ENCODE measurements at regions not wholly inside any gene's neighbourhood (a gene's known extent, or its start where the extent isn't known, plus 50 kb on each side); places are given as distances from the start of the nearest gene placed in this dataset.

DNA sequence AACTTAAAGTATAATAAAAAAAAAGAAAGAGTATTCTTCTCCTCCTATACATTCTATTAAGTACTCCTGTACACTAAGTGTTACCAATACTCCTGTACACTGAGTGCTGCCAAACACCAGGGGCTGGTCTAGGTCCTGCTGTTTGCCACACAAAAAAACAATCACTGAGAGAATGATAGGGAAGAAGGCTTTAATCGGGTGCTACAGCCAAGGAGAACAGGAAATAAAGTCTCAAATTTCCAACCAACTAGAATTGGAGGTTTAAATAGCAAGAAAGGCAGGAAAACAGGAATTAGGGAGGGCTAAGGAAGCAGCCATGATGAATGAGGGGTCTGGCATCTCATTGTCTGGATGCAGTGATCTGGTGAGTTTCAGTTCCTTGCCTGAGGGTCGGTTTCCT lies 239.8 kb downstream of the ZNF674 start:
- DNase-seq (ENCODE audit: low read depth in 2 of 2), result no peak

DNA sequence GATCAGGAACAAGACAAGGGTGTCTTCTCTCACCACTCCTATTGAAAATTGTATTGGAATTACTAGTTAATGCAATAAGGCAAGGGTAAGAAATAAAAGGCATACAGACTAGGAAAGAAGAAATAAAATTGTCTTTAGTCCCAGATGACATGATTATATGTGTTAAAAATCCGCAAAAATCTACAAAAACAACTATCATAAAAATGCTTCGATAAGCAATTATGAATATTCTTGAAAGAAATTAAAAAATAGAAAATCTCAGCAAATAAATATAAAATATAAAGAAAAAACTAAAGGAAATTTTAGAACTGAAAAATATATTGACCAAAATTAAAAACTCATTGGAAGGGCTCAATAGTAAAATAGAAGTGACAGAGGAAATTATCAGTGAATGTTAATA lies 243.3 kb downstream of the ZNF674 start:
- no peak for DNase-seq (ENCODE audit: low read depth in 2 of 2)

DNA sequence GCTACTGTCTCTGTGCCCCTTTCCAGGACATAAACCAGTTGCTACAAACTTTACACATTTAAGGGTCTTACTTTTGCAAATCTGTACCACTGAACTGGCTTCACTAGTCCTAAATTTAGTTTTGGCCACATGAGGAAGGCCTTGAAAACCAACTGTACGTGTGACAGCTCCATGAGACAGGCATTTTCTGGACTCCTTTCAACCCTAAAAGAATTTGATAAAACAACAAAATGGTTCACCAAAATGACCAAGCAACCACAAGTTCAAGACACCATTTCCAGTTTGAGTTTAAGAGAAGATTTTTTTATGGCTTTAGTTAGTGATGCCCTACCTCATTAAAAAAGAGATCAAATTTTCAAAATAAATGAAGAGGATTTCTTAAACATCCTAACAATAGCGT lies 246.4 kb downstream of the ZNF674 start:
- DNase-seq (ENCODE audit: low read depth in 2 of 2), result no peak

DNA sequence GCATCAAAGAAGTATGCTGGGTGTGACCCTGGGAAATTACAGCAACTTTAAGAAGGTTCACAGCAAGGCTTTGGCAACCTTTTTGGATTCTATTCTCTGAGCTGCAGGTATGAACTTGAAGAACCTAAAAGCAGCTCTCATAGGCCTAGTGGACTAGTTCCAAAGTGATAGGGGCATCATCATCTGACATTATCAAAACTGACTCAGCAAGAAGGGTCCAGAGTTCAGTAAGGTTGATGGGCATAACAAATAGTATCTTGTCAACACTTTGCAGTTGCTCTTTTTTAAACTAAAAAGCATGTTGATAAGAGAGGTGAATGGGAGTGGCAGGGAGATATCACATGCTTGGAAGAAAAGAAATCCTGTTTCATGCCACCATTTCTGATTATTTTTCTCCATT lies 249.3 kb downstream of the ZNF674 start:
- DNase-seq (ENCODE audit: low read depth in 2 of 2), result no peak

DNA sequence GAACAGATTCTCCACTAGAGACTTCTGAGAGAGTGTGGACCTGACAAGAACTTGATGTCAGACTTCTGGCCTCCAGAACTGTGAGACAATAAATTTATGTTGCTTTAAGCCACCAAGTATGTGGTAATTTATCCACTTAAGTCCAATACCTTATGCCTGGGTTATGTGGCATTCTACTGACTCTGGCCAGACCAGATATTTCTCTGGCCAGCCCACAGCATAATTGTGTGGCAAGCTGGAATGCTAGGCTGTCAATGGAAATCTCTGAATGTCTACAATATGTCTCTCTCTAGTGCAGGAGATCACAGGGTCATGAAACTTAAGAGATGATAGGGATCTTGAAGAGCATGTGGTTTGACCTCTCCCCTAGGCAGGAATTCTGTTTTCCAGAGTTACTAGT lies 251.0 kb downstream of the ZNF674 start:
- DNase-seq (ENCODE audit: low read depth in 2 of 2), result no peak

DNA sequence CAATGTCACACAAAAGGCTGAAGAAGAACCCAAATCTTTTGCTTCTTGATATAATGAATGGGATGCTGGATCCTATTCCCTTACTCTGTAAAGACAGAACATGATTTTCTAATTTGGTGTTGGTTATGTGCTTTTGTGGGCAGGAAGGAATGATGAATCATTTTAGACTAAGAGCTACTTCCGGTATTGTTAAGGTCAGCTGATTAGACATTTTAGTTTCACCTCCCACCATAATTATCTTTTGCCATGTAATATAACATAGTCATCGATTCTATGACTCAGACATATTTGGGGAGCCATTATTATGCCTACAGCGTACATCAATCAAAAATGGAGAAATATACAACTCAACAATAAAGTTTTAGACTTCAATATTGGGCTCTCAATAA lies 265.3 kb downstream of the ZNF674 start:
- DNase-seq (ENCODE audit: low read depth in 2 of 2), result peak in 1 of 2 donors; percentile 47

DNA sequence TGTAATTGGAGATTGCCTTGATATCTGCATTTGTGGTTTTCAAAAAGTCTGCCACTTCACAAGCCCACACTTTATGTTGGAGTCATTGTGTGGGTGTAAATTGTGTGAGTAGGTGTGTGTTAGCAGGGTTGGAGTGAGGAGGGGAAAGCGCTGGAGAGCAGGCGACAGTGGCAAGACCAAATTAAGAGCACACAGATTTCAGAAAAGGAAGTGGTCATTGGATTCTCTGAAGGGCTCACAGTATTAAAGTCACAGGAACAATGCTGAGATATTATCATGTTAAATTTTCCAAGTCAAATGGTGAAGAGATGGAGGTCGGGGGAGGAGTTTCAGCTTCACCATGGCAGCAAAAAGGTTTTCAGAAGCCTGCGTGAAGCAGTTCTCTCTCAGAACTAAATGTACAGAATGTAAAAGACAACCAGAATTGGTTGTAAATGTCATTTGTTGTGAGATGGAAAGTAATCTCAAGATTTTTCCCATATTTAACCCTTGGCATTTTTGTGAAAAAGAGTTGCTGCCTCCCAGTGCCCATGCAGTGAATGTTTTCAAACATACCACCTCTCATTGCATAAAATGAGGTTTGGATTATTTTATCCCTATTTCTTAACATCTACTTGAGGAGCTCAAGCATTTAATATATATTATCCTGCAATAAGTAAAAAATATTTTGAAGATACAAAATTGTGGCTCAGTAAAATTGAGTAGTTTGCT lies 265.9 kb downstream of the ZNF674 start:
- no peak for DNase-seq (ENCODE audit: low read depth in 2 of 2)

DNA sequence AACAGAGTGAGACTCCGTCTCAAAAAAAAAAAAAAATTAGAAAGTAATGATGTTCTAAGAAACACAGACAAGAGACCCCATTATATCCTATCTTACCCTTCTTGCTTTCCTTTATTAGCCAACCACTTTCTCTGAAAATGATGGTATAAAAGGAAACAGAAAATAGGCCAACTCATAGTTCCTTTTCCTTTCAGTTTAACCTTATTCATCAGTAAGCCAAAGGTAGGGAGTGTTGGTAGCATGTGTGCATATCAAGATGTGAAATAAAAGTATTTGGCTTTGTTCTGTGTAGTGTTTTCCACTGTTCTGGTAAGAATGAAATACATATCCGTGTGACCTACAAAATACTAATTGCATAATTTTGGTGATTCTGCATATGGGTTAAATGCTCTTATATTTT lies 266.6 kb downstream of the ZNF674 start:
- no peak for DNase-seq (ENCODE audit: low read depth in 2 of 2)

DNA sequence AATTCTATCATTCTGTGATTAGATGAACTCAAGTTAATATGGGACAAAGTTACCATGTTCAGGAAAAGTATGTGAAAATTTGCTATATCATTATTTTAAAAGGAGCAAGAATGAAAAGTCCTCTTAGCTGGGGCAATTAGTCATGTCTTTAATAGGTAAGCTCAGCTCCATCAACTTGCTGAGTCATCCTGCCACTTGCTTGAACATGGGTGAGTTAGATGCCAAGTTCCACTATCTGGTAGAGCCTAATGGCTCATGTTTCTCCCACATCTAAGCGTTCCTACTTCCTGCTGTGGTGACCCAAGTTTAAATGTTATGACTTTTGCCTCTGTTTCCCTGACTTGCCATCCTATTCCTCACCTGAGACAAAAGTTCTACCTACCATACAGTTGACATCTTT lies 276.8 kb downstream of the ZNF674 start:
- peak in 1 of 2 donors; percentile 19 for DNase-seq (ENCODE audit: low read depth in 2 of 2)

DNA sequence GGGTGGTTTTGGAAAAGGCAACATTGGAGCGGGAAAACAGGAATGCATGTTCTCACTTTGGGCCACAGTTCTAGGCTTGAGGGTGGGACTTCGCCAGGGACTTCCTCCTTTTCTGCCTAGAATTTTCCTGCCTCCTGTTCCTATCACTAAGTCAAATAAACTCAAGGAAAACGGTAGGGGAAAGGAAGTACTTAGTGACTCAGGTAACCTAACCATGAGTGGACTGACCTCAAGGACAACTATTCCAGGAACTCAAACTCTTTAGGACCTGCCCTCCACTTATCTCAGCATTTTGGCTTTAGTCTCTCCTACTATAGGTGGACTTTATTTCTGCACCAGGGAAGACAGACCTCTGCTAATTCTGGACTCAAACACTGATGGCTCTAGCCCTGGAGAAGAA lies 281.7 kb downstream of the ZNF674 start:
- DNase-seq (ENCODE audit: low read depth in 2 of 2), result no peak

DNA sequence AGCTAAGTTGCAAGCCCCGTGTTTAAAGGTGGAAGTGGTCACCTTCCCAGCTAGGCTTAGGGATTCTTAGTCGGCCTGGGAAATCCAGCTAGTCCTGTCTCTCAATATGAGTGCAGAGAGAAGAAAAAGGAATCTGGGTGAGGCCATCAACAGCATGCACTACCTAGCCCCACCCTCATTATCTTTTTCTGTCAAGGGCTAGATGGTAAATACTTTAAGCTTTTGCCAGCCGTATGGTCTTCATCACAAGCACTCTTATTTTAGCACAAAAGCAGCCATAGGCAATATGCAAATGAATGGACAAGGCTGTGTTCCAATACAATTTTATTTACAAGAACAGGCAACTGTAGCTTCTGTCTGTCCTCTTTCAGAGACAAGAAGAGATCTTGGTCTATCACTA lies 282.9 kb downstream of the ZNF674 start:
- DNase-seq (ENCODE audit: low read depth in 2 of 2), result no peak

DNA sequence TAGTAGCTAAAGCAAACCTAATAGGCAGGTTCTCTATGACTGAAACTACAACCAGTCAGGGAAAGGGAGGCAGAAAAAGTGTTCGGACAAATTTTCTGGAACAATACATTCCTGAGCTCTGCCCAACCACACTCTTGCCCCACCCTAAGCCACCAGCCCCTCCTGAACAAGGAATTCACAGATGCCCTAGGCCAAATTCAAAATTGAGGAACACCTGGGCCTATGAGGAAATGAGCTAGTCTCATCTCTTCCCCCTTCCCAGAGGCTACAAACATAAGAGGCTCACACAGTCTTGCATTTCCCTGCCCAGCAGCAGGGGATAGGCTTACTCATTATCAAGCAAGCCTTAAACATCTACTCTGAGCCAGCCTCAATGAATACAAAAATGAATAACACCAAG lies 284.7 kb downstream of the ZNF674 start:
- DNase-seq (ENCODE audit: low read depth in 2 of 2), result no peak

DNA sequence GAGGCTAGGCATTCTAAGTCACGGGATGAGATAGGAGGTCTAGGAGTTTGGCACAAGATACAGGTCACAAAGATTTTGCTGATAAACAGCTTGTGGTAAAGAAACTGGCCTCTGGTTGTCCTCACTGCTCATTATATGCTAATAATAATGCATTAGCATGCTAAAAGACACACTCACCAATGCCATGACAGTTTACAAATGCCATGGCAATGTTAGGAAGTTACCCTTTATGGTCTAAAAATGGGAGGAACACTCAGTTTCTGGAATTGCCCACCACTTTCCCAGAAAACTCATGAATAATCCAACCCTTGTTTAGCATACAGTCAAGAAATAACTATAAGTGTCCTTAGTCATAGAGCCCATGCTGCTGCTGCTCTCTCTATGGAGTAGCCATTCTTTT lies 286.9 kb downstream of the ZNF674 start:
- DNase-seq (ENCODE audit: low read depth in 2 of 2), result no peak

DNA sequence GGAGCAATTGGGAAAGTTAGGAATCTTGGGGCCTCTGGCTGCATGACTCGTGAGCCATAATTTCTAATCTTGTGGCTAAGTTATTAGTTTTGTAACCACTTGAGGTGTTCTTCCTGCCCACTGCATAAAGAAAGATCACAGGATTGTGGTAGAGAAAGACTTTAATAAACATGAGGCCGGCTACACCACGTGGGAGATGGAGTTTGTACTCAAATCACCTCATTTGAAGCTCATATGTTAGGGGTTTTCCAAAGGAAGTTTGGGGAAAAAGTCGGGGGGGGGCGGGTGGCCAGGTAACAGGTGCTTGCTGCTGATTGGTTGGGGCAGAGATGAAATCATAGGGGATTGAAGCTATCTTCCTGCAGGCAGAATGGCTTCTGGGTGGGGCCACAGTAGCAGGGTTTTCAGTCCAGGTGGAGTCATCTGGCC lies 287.8 kb downstream of the ZNF674 start:
- no peak for DNase-seq (ENCODE audit: low read depth in 2 of 2)

DNA sequence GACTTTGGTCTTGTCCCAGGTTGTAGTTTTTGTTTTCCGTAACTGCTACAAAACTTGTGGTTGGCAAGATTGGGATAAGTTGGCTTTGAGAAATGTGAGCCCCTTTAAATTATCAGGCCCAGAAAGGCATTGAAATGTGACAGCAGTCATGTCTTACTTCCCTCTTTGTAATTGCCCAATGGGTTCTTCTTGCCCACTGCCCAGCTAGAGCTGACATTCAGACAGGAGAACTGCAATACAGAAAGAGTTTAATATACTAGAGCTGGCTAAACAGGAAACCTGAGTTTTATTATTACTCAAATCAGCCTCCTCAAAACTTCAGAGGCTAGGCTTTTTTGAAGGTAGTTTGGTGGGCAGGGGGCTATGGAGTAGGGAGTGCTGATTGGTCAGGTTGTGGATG lies 288.3 kb downstream of the ZNF674 start:
- no peak for DNase-seq (ENCODE audit: low read depth in 2 of 2)

DNA sequence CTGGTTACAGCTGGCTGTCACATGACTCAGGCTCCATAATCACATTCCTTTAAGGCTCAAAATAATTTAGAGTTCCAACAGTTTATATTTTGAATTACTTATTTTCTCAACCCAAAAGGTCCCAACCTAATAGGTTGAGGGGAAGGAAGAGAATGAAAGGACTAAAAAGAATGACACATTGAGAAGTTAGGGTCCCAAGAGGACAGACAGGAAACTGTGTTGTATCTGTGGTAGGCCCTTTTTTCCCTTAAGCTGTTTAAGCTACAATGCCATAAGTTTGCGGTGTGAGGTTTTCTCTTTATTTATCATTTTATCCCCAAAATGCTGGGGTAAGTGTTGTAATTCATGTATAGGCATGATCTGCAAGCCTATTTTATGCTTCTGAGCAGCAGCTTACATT lies 290.2 kb downstream of the ZNF674 start:
- DNase-seq (ENCODE audit: low read depth in 2 of 2), result peak in 1 of 2 donors; percentile 2

DNA sequence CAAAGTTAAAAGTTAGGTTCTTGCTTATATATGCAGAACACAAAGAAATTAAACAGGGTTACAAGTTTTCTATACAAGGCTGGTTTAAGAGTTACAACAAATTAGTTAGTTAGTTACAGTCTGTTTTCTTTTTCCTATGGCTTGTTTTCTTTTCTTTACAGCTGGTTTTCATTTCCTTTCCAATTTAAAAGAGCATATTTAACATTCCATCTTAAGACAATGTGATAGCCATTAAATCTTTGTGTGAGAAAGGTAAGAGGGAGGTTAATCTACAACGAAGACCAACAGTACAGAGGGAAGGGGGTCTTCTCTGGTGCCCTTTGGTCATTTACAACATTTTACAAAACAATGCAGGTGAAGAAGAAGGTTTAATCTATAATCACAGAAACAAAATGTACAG lies 290.6 kb downstream of the ZNF674 start:
- no peak for DNase-seq (ENCODE audit: low read depth in 2 of 2)

DNA sequence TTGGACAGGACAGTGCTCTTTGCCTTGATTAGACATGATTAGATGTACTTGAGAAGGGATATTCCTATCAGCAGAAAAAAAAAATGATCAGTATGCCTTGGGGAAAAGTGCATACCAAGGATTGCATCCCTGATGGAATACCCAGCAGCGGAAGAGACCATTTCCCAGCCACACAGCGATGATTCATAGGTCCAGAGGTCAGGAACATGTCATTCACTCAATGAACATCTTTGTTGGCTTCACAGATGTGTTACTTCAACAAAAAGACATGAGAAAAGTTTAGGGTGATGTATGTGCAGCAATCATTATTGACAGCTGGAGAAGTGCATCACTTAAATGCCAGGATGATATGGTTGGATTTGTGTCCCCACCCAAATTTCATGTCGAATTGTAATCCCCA lies 293.5 kb downstream of the ZNF674 start:
- DNase-seq (ENCODE audit: low read depth in 2 of 2), result peak in 1 of 2 donors; percentile 12

DNA sequence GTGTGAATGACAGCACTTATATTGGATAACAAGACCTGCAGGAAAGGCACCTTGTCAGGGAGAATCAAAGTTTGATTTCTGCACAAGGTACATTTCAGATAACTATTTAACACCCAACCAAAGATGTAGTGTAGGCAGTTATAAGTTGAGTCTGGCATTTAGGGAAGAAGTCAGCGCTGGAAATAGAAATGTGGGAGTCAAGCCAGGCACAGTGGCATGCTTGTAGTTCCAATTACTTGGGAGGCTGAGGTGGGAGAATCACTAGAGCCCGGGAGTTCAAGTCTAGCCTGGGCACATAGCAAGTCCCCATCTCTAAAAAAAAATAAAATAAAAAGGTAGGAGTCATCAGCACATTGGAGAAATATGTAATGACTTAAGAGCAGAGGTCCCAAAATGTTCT lies 295.1 kb downstream of the ZNF674 start:
- DNase-seq (ENCODE audit: low read depth in 2 of 2), result no peak

DNA sequence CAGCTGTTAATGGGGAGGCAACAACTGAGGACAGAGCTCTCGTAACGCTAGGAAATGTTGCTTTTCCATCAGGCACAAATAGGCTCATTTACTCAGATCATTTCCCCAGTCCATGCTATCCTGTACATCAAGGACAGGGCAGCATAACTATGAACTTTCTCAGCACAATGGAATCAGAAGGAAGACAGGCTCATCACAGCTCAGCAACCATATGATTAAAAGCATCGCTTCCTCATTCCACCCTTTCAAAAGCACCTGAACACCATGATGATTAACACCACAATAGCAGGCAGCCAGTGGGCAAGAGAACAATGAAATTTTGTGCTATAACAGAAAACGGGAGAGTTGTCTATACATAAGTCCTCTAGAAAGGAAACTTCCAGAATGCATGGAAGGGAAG lies 297.8 kb downstream of the ZNF674 start:
- DNase-seq (ENCODE audit: low read depth in 2 of 2), result no peak

DNA sequence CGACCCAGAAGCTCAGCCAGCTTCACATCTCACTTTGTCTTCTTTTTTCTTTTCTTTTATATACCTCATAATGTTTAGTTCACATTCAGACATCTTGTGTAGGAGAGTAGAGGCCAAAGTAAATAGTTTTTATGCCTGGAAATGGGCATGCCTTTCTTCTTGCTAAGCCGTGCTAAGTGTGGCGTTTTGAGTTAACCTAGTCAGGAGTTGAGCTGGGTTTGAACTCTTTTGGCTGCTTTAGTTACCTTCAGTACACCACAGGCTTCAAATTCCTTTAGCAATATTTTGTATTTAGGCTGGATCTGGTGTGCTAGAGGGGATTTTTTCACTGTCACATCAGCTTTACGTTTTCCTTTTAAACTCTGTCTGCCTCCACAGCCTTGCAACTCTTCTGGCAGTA lies 300.8 kb downstream of the ZNF674 start:
- DNase-seq (ENCODE audit: low read depth in 2 of 2), result no peak

DNA sequence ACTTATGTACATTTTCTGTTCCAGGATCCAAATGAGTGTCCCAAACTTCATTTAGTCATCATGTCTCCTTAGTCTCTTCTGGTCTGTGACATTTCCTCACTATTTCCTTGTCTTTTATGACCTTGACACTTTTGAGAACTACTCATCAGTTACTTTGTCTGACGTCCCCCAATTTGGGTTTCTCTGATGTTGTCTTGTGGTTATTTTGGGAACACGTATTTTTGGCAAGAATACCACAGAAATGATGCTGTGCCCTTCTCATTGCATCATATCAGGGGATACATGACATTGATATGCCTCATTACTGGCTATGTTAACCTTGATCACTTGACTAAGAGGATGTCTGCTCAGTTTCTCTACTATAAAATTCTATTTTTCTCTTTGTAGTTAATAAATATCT lies 308.8 kb downstream of the ZNF674 start:
- no peak for DNase-seq (ENCODE audit: low read depth in 2 of 2)

DNA sequence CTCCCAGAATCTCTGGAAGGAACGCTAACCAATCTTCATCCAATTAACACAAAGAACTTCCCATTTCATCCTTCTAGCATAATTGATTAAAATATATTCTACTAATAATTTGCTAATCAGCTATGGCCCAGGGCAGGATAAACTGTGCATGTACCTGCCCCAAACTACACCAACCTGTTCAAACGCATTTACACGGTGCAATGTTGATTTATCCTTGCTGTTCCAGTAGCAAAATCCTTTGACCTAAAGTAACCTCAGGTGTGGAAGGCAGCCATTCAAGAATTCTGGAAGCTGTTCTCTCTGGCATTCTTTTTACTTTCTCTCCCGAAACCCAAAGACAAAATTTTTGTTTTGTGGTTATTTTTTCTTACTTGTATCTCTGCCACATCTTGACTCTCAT lies 309.4 kb downstream of the ZNF674 start:
- DNase-seq (ENCODE audit: low read depth in 2 of 2), result no peak

DNA sequence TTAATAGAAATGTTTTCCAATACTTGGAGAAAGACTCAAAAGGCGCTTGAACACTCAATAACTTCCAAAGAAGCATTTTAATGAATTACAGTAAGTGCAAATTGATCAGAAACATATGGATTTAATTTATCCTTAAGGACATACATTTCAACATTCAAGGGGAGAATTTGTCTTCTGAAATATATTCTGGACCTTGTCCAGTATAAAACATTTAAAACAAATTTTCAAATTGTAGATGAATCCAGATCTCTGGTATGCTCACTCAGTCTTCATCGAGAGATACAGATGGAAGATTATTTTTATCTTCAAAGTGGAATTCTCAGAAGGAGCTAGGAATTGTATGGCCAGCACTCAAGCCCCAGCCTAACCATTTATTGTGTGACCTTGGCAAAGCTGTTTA lies 310.4 kb downstream of the ZNF674 start:
- no peak for DNase-seq (ENCODE audit: low read depth in 2 of 2)
